ENCODE measurements at regions not wholly inside any gene's neighbourhood (a gene's known extent, or its start where the extent isn't known, plus 50 kb on each side); places are given as distances from the start of the nearest gene placed in this dataset.

- 81% methylated on average over 3 of the region's 3 CpGs for WGBS
- H3K4me3 ChIP-seq (ENCODE audit: low read depth in 1 of 3, low read length in 3 of 3): no peak overlapping the region
- DNase-seq (ENCODE audit: low spot score): no peak
- H3K9me3 ChIP-seq (ENCODE audit: control insufficient read depth in 4 of 4, low read length in 3 of 4): no peaks in the 10 kb centered on the region
- H3K36me3 ChIP-seq (ENCODE audit: control insufficient read depth in 4 of 4, insufficient read depth in 3 of 4, low read depth in 1 of 4, low read length in 3 of 4): no peaks in the 10 kb centered on the region
- no peak overlapping the region for H3K9ac ChIP-seq (ENCODE audit: low read depth in 1 of 2, low read length in 2 of 2)
- H3K27ac ChIP-seq (ENCODE audit: low read depth in 1 of 2, low read length in 2 of 2): no peak overlapping the region
- TF ChIP-seq SP1 (IDR thresholded peaks at IDR 0.05) (no peak), REST (IDR thresholded peaks at IDR 0.05) (no peak), RAD21 (IDR thresholded peaks at IDR 0.05) (no peak), YY1 (IDR thresholded peaks at IDR 0.05) (no peak), RXRA (IDR thresholded peaks at IDR 0.05) (no peak), HNF4A (conservative IDR thresholded peaks at IDR 0.05) (no peak)
- TF ChIP-seq, protein P1, sequence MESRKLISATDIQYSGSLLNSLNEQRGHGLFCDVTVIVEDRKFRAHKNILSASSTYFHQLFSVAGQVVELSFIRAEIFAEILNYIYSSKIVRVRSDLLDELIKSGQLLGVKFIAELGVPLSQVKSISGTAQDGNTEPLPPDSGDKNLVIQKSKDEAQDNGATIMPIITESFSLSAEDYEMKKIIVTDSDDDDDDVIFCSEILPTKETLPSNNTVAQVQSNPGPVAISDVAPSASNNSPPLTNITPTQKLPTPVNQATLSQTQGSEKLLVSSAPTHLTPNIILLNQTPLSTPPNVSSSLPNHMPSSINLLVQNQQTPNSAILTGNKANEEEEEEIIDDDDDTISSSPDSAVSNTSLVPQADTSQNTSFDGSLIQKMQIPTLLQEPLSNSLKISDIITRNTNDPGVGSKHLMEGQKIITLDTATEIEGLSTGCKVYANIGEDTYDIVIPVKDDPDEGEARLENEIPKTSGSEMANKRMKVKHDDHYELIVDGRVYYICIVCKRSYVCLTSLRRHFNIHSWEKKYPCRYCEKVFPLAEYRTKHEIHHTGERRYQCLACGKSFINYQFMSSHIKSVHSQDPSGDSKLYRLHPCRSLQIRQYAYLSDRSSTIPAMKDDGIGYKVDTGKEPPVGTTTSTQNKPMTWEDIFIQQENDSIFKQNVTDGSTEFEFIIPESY (IDR thresholded peaks at IDR 0.05): no peak
- H3K27me3 ChIP-seq (ENCODE audit: control insufficient read depth in 4 of 4, insufficient read depth in 4 of 4, low read length in 3 of 4): no peaks in the 10 kb centered on the region
- H3K4me1 ChIP-seq (ENCODE audit: control insufficient read depth in 4 of 4, insufficient read depth in 4 of 4, low read length in 3 of 4): peaks cover 0 to 9% (median 2%) of the 10 kb centered on the region in 4 donors
Observed at GRCh38 chr1:244304656-244305055, 147.1 kb downstream of the ADSS2 start.

- DNase-seq (ENCODE audit: low spot score): no peak
- peaks cover 0 to 6% (median 2%) of the 10 kb centered on the region in 4 donors for H3K4me1 ChIP-seq (ENCODE audit: control insufficient read depth in 4 of 4, insufficient read depth in 4 of 4, low read length in 3 of 4)
- H3K36me3 ChIP-seq (ENCODE audit: control insufficient read depth in 4 of 4, insufficient read depth in 3 of 4, low read depth in 1 of 4, low read length in 3 of 4): no peaks in the 10 kb centered on the region
- H3K4me3 ChIP-seq (ENCODE audit: low read depth in 1 of 3, low read length in 3 of 3): no peak overlapping the region
- H3K9ac ChIP-seq (ENCODE audit: low read depth in 1 of 2, low read length in 2 of 2): no peak overlapping the region
- TF ChIP-seq MAX (IDR thresholded peaks at IDR 0.05) (no peak), HNF4G (IDR thresholded peaks at IDR 0.05) (no peak), SP1 (IDR thresholded peaks at IDR 0.05) (no peak), FOXA1 (IDR thresholded peaks at IDR 0.05) (no peak), EGR1 (IDR thresholded peaks at IDR 0.05; ENCODE audit: low read depth in 2 of 2) (no peak), REST (IDR thresholded peaks at IDR 0.05) (no peak), FOXA2 (IDR thresholded peaks at IDR 0.05) (no peak), GABPA (IDR thresholded peaks at IDR 0.05 in 1 of 2, conservative IDR thresholded peaks at IDR 0.05 in 1 of 2) (no peak), ATF3 (IDR thresholded peaks at IDR 0.05) (no peak), RXRA (IDR thresholded peaks at IDR 0.05) (no peak), TAF1 (conservative IDR thresholded peaks at IDR 0.05) (no peak), RAD21 (IDR thresholded peaks at IDR 0.05) (no peak), NR2F2 (IDR thresholded peaks at IDR 0.05) (no peak)
- TF ChIP-seq, protein P1 (IDR thresholded peaks at IDR 0.05): no peak
- no peaks in the 10 kb centered on the region for H3K9me3 ChIP-seq (ENCODE audit: control insufficient read depth in 4 of 4, low read length in 3 of 4)
- 85% methylated on average over 4 of the region's 4 CpGs for WGBS
- H3K27me3 ChIP-seq (ENCODE audit: control insufficient read depth in 4 of 4, insufficient read depth in 4 of 4, low read length in 3 of 4): no peaks in the 10 kb centered on the region
- H3K27ac ChIP-seq (ENCODE audit: low read depth in 1 of 2, low read length in 2 of 2): no peak overlapping the region
Observed at GRCh38 chr1:244305776-244306341, 145.8 kb downstream of the ADSS2 start.

Data from liver (tissue), 7 donors.